ENCODE measurements at regions not wholly inside any gene's neighbourhood (a gene's known extent, or its start where the extent isn't known, plus 50 kb on each side); places are given as distances from the start of the nearest gene placed in this dataset.

DNA sequence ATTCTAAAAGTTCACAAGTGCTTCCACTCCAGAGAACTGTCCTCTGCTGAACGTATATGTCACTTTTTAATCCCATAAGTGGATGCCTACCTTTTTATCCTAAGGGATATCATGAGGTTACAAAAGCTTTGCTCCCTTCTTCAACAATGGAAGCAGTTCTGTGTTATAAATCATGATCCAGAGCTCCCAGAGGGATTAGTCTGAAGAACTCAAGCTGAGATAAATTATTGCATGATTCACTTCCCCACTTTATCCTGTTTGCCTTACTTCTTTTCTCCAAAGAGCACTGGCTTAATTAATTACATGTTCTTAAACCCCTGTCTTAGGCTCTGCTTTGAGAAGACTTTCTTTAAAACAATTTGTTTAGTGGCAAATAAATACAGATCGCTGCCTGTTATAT is 246.7 kb downstream of the PCDH17 start:
- H3K9ac ChIP-seq (ENCODE audit: low read length): no peak overlapping the region
- H3K27me3 ChIP-seq (ENCODE audit: insufficient read depth, low read depth, low read length): no peaks in the 10 kb centered on the region
- no peaks in the 10 kb centered on the region for H3K36me3 ChIP-seq (ENCODE audit: insufficient read depth, low read length)
- H3K79me2 ChIP-seq (replicated peaks; ENCODE audit: insufficient read depth, low read length): no peaks in the 10 kb centered on the region
- no peak overlapping the region for H3K4me2 ChIP-seq (ENCODE audit: low read length)
- no peaks in the 10 kb centered on the region for H4K20me1 ChIP-seq (ENCODE audit: insufficient read depth)
- no peaks in the 10 kb centered on the region for H3K9me3 ChIP-seq (ENCODE audit: low read length)
- TF ChIP-seq, protein P1, sequence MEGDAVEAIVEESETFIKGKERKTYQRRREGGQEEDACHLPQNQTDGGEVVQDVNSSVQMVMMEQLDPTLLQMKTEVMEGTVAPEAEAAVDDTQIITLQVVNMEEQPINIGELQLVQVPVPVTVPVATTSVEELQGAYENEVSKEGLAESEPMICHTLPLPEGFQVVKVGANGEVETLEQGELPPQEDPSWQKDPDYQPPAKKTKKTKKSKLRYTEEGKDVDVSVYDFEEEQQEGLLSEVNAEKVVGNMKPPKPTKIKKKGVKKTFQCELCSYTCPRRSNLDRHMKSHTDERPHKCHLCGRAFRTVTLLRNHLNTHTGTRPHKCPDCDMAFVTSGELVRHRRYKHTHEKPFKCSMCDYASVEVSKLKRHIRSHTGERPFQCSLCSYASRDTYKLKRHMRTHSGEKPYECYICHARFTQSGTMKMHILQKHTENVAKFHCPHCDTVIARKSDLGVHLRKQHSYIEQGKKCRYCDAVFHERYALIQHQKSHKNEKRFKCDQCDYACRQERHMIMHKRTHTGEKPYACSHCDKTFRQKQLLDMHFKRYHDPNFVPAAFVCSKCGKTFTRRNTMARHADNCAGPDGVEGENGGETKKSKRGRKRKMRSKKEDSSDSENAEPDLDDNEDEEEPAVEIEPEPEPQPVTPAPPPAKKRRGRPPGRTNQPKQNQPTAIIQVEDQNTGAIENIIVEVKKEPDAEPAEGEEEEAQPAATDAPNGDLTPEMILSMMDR (IDR thresholded peaks at IDR 0.05; ENCODE audit: poor library complexity, severe bottlenecking): no peak
- TF ChIP-seq EZH2 (IDR thresholded peaks at IDR 0.05; ENCODE audit: borderline replicate concordance, insufficient read depth, low read length, poor library complexity, severe bottlenecking) (no peak), EP300 (conservative IDR thresholded peaks at IDR 0.05; ENCODE audit: poor library complexity, severe bottlenecking) (no peak), MXI1 (conservative IDR thresholded peaks at IDR 0.05; ENCODE audit: poor library complexity, severe bottlenecking) (no peak), TAF1 (IDR thresholded peaks at IDR 0.05; ENCODE audit: low read depth) (no peak)
- no peak overlapping the region for H3K4me3 ChIP-seq (ENCODE audit: low read length)
- no peaks in the 10 kb centered on the region for H3K9me2 ChIP-seq (ENCODE audit: insufficient read depth, low read length)
- H3F3A ChIP-seq (ENCODE audit: insufficient read depth, low read length, poor library complexity, severe bottlenecking): no peaks in the 10 kb centered on the region
- no peak overlapping the region for H3K27ac ChIP-seq (ENCODE audit: low read length)
- H2AFZ ChIP-seq (ENCODE audit: low read depth, low read length): no peak overlapping the region

DNA sequence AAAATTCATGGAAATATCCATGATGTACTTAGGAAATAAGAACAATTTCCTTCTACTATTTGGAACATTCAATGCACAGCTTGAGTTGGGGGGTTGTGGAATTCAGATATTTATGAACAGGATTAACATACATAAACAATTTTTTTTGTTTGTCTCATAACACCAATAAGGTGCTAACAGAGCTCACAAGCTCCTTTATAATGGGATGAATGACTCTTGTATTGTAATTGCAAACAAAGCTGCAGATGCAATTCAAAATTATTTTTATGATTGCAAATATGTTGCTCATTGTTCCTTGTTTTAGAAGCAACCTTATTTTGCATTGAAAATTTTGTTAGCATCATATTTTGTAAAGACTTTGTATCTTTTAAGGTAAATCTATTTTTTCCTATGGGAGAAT is 265.7 kb downstream of the PCDH17 start:
- Histone ChIP-seq H3K27me3 (ENCODE audit: insufficient read depth, low read depth, low read length) (no peaks in the 10 kb centered on the region), H3K27ac (ENCODE audit: low read length) (no peak overlapping the region), H3K79me2 (replicated peaks; ENCODE audit: insufficient read depth, low read length) (no peaks in the 10 kb centered on the region), H4K20me1 (ENCODE audit: insufficient read depth) (no peaks in the 10 kb centered on the region), H3K4me2 (ENCODE audit: low read length) (no peak overlapping the region), H3F3A (ENCODE audit: insufficient read depth, low read length, poor library complexity, severe bottlenecking) (no peaks in the 10 kb centered on the region), H3K9me3 (ENCODE audit: low read length) (no peaks in the 10 kb centered on the region), H3K9ac (ENCODE audit: low read length) (no peak overlapping the region), H3K36me3 (ENCODE audit: insufficient read depth, low read length) (no peaks in the 10 kb centered on the region), H3K4me3 (ENCODE audit: low read length) (no peak overlapping the region), H2AFZ (ENCODE audit: low read depth, low read length) (no peak overlapping the region), H3K9me2 (ENCODE audit: insufficient read depth, low read length) (no peaks in the 10 kb centered on the region)
- TF ChIP-seq SMC3 (conservative IDR thresholded peaks at IDR 0.05; ENCODE audit: poor library complexity): no peak
- TF ChIP-seq MXI1 (conservative IDR thresholded peaks at IDR 0.05; ENCODE audit: poor library complexity, severe bottlenecking): no peak
- TF ChIP-seq EP300 (conservative IDR thresholded peaks at IDR 0.05; ENCODE audit: poor library complexity, severe bottlenecking): no peak
- TF ChIP-seq POLR2AphosphoS5 (IDR thresholded peaks at IDR 0.05): no peak
- TF ChIP-seq EZH2 (IDR thresholded peaks at IDR 0.05; ENCODE audit: borderline replicate concordance, insufficient read depth, low read length, poor library complexity, severe bottlenecking): no peak
- TF ChIP-seq, protein P2, sequence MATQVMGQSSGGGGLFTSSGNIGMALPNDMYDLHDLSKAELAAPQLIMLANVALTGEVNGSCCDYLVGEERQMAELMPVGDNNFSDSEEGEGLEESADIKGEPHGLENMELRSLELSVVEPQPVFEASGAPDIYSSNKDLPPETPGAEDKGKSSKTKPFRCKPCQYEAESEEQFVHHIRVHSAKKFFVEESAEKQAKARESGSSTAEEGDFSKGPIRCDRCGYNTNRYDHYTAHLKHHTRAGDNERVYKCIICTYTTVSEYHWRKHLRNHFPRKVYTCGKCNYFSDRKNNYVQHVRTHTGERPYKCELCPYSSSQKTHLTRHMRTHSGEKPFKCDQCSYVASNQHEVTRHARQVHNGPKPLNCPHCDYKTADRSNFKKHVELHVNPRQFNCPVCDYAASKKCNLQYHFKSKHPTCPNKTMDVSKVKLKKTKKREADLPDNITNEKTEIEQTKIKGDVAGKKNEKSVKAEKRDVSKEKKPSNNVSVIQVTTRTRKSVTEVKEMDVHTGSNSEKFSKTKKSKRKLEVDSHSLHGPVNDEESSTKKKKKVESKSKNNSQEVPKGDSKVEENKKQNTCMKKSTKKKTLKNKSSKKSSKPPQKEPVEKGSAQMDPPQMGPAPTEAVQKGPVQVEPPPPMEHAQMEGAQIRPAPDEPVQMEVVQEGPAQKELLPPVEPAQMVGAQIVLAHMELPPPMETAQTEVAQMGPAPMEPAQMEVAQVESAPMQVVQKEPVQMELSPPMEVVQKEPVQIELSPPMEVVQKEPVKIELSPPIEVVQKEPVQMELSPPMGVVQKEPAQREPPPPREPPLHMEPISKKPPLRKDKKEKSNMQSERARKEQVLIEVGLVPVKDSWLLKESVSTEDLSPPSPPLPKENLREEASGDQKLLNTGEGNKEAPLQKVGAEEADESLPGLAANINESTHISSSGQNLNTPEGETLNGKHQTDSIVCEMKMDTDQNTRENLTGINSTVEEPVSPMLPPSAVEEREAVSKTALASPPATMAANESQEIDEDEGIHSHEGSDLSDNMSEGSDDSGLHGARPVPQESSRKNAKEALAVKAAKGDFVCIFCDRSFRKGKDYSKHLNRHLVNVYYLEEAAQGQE (IDR thresholded peaks at IDR 0.05; ENCODE audit: borderline replicate concordance): no peak
- TF ChIP-seq RAD21 (conservative IDR thresholded peaks at IDR 0.05): no peak
- TF ChIP-seq TAF1 (IDR thresholded peaks at IDR 0.05; ENCODE audit: low read depth): no peak
- TF ChIP-seq, protein P1 (IDR thresholded peaks at IDR 0.05; ENCODE audit: poor library complexity, severe bottlenecking): no peak
